HEK293 (cell line): ENCODE measurements at regions not wholly inside any gene's neighbourhood (a gene's known extent, or its start where the extent isn't known, plus 50 kb on each side); places are given as distances from the start of the nearest gene placed in this dataset.

Experiments
- CTCF ChIA-PET: fragments of 350-600 bp; formaldehyde crosslinking; extraction: SDS; loops from one replicate; lab custom pipeline; 2021; ENCODE audit warnings: antibody characterized with exemption; lab: Yijun Ruan, JAX
- POLR2A ChIA-PET: fragments of 300-600 bp; formaldehyde crosslinking; extraction: SDS; loops from one replicate; lab custom pipeline; 2020; ENCODE audit warnings: antibody characterized with exemption, inconsistent platforms; lab: Yijun Ruan, JAX
- H3K27ac ChIP-seq: fragments of 200-500 bp; sonication (Bioruptor generic); 2 replicates; pipeline ENCODE4 v1.5.1; 2014; ENCODE audit warnings: low read depth, low read length, control low read depth, inconsistent platforms; ENCODE audit errors: extremely low read depth
- H3K36me3 ChIP-seq, 2 experiments: fragments of 200-500 bp in 1 of 2; sonication (Bioruptor generic) in 1 of 2; 1 replicate in 1 of 2; 2 replicates in 1 of 2; pipeline ENCODE4 v1.5.1; 2014 to 2017; ENCODE audit warnings: inconsistent platforms in 2 of 2, low read length in 2 of 2; ENCODE audit not compliant: control insufficient read depth in 2 of 2, insufficient read depth in 1 of 2
- H3K4me1 ChIP-seq: fragments of 200-500 bp; sonication (Bioruptor generic); 2 replicates; pipeline ENCODE4 v1.5.1; 2014; ENCODE audit warnings: mild to moderate bottlenecking, low read length, inconsistent platforms; ENCODE audit not compliant: control insufficient read depth, insufficient read depth
- H3K4me3 ChIP-seq: 2 replicates; pipeline ENCODE4 v1.5.1; 2011; ENCODE audit warnings: low read depth, mild to moderate bottlenecking, control low read depth, low read length, moderate library complexity
- H3K9me3 ChIP-seq: fragments of 200-500 bp; sonication (Bioruptor generic); 2 replicates; pipeline ENCODE4 v1.5.1; 2014; ENCODE audit warnings: low read depth, low read length, inconsistent platforms; ENCODE audit not compliant: control insufficient read depth, insufficient read depth
- GFI1B ChIP-seq: fragments of 450-650 bp; formaldehyde crosslinking; IDR thresholded peaks from 2 replicates; pipeline ENCODE4 v1.5.1; 2016; ENCODE audit warnings: missing biosample characterization, missing genetic modification characterization
- GLI2 ChIP-seq: fragments of 450-650 bp; formaldehyde crosslinking; IDR thresholded peaks from 2 replicates; pipeline ENCODE4; 2017; ENCODE audit warnings: missing biosample characterization, missing genetic modification characterization, low read depth, borderline replicate concordance
- KLF16 ChIP-seq: fragments of 450-650 bp; formaldehyde crosslinking; IDR thresholded peaks from 2 replicates; pipeline ENCODE4 v1.5.1; 2017; ENCODE audit warnings: missing biosample characterization, missing genetic modification characterization
- MEIS1 ChIP-seq: sonication (generic); formaldehyde crosslinking; IDR thresholded peaks from 2 replicates; pipeline ENCODE4 v1.8.1; 2022; ENCODE audit warnings: missing genetic modification reagents, mild to moderate bottlenecking, borderline replicate concordance
- TCF7L2 ChIP-seq: IDR thresholded peaks from 2 replicates; pipeline ENCODE4 v1.6.1; 2011; ENCODE audit warnings: low read depth, mild to moderate bottlenecking, inconsistent platforms, low read length, moderate library complexity, borderline replicate concordance
- TRIM28 ChIP-seq: IDR thresholded peaks from 2 replicates; pipeline ENCODE4 v1.6.1; 2011; ENCODE audit warnings: low read length, control low read depth, borderline replicate concordance
- ZNF138 ChIP-seq: fragments of 450-650 bp; formaldehyde crosslinking; IDR thresholded peaks from 2 replicates; pipeline ENCODE4 v1.5.1; 2016; ENCODE audit warnings: missing biosample characterization, missing genetic modification characterization, borderline replicate concordance
- ZNF146 ChIP-seq: fragments of 450-650 bp; formaldehyde crosslinking; IDR thresholded peaks from 2 replicates; pipeline ENCODE4 v1.5.1; 2016; ENCODE audit warnings: missing biosample characterization, missing genetic modification characterization
- ZNF266 ChIP-seq: fragments of 450-650 bp; formaldehyde crosslinking; IDR thresholded peaks from 2 replicates; pipeline ENCODE4 v1.5.1; 2016; ENCODE audit warnings: missing biosample characterization, missing genetic modification characterization, low read depth
- ZNF747 ChIP-seq: fragments of 450-650 bp; formaldehyde crosslinking; IDR thresholded peaks from 2 replicates; pipeline ENCODE4 v1.5.1; 2016; ENCODE audit warnings: missing biosample characterization, missing genetic modification characterization
- ZNF76 ChIP-seq: fragments of 450-650 bp; formaldehyde crosslinking; IDR thresholded peaks from 2 replicates; pipeline ENCODE4; 2016; ENCODE audit warnings: low read depth, missing biosample characterization, missing genetic modification characterization, borderline replicate concordance
- ZSCAN30 ChIP-seq: fragments of 450-650 bp; IDR thresholded peaks from 2 replicates; pipeline ENCODE4 v1.5.1; 2018; ENCODE audit warnings: missing biosample characterization, mild to moderate bottlenecking, missing genetic modification characterization, moderate library complexity
- TF ChIP-seq, protein P1 (sequence below): fragments of 450-650 bp; formaldehyde crosslinking; IDR thresholded peaks from 2 replicates; pipeline ENCODE4 v1.5.1; 2016; ENCODE audit warnings: missing biosample characterization, missing genetic modification characterization
- TF ChIP-seq, protein P2 (sequence below): fragments of 450-650 bp; formaldehyde crosslinking; IDR thresholded peaks from 2 replicates; pipeline ENCODE4 v1.5.1; 2016; ENCODE audit warnings: missing biosample characterization, missing genetic modification characterization, borderline replicate concordance
- TF ChIP-seq, protein P3 (sequence below): fragments of 450-650 bp; formaldehyde crosslinking; IDR thresholded peaks from 2 replicates; pipeline ENCODE4 v1.5.1; 2016; ENCODE audit warnings: missing biosample characterization, missing genetic modification characterization
- TF ChIP-seq, protein P4 (sequence below): fragments of 450-650 bp; formaldehyde crosslinking; IDR thresholded peaks from 2 replicates; pipeline ENCODE4 v1.5.1; 2017; ENCODE audit warnings: missing biosample characterization, missing genetic modification characterization
- TF ChIP-seq, protein P5 (sequence below): fragments of 450-650 bp; formaldehyde crosslinking; IDR thresholded peaks from 2 replicates; pipeline ENCODE4 v1.5.1; 2017; ENCODE audit warnings: missing biosample characterization, missing genetic modification characterization

DNA sequence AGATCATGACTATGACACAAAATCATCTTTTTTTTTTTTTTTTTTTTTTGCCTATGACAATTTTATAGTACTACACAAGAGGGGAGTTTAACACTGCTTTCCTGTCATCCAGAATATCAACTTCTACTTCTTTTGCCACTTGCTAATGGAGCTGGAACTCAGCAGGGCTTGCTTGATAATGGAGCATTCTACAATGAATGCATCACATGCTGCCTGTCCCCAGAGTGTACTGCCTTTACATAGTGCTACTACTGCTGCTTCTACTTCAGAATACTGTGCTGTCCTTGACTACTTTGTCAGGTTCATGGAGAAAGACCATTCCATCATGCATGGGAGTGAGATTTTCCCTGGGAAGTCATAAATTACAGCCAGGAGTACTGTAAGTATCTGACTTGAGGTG, 338.6 kb upstream of the SEMA3A start (continued):
- TF ChIP-seq, protein P1, sequence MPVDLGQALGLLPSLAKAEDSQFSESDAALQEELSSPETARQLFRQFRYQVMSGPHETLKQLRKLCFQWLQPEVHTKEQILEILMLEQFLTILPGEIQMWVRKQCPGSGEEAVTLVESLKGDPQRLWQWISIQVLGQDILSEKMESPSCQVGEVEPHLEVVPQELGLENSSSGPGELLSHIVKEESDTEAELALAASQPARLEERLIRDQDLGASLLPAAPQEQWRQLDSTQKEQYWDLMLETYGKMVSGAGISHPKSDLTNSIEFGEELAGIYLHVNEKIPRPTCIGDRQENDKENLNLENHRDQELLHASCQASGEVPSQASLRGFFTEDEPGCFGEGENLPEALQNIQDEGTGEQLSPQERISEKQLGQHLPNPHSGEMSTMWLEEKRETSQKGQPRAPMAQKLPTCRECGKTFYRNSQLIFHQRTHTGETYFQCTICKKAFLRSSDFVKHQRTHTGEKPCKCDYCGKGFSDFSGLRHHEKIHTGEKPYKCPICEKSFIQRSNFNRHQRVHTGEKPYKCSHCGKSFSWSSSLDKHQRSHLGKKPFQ: no peak
- no peak for TF ChIP-seq GFI1B (tag by site-specific recombination)
- no peak for TF ChIP-seq KLF16 (tag by site-specific recombination)
- TF ChIP-seq ZNF266 (tag by site-specific recombination): no peak
- no peak for TF ChIP-seq ZNF146
- TF ChIP-seq MEIS1 (CRISPR knock-in tag): no peak
- no peak for TF ChIP-seq TRIM28

DNA sequence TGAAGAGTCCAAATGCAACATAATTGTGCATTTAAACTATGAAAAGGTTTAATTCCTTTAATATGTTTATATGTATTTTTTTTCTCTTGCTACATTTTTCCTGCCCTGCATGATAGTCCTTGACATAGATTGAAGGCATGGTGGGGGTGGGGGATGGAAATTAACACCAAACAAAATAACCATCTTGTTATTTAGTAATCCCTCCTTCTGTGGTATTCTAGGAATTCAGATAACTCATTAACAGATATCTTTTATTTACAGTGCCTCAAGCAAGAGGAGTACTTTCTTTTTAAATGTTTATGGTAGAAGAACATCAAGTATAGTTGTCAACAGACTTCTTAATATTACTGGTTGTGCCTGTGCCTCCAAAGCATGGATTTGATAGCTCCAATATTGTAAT, 337.6 kb upstream of the SEMA3A start:
- TF ChIP-seq, protein P2, sequence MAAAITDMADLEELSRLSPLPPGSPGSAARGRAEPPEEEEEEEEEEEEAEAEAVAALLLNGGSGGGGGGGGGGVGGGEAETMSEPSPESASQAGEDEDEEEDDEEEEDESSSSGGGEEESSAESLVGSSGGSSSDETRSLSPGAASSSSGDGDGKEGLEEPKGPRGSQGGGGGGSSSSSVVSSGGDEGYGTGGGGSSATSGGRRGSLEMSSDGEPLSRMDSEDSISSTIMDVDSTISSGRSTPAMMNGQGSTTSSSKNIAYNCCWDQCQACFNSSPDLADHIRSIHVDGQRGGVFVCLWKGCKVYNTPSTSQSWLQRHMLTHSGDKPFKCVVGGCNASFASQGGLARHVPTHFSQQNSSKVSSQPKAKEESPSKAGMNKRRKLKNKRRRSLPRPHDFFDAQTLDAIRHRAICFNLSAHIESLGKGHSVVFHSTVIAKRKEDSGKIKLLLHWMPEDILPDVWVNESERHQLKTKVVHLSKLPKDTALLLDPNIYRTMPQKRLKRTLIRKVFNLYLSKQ (tag by site-specific recombination): no peak
- TF ChIP-seq TCF7L2 (no peak), ZNF138 (tag by site-specific recombination) (no peak), ZNF747 (tag by site-specific recombination) (no peak), ZSCAN30 (tag by site-specific recombination) (no peak), ZNF76 (no peak), GLI2 (tag by site-specific recombination) (no peak)
- TF ChIP-seq, protein P3, sequence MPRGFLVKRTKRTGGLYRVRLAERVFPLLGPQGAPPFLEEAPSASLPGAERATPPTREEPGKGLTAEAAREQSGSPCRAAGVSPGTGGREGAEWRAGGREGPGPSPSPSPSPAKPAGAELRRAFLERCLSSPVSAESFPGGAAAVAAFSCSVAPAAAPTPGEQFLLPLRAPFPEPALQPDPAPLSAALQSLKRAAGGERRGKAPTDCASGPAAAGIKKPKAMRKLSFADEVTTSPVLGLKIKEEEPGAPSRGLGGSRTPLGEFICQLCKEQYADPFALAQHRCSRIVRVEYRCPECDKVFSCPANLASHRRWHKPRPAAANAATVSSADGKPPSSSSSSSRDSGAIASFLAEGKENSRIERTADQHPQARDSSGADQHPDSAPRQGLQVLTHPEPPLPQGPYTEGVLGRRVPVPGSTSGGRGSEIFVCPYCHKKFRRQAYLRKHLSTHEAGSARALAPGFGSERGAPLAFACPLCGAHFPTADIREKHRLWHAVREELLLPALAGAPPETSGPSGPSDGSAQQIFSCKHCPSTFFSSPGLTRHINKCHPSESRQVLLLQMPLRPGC (tag by site-specific recombination): no peak
- TF ChIP-seq, protein P4, sequence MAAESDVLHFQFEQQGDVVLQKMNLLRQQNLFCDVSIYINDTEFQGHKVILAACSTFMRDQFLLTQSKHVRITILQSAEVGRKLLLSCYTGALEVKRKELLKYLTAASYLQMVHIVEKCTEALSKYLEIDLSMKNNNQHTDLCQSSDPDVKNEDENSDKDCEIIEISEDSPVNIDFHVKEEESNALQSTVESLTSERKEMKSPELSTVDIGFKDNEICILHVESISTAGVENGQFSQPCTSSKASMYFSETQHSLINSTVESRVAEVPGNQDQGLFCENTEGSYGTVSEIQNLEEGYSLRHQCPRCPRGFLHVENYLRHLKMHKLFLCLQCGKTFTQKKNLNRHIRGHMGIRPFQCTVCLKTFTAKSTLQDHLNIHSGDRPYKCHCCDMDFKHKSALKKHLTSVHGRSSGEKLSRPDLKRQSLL (tag by site-specific recombination): no peak
- TF ChIP-seq, protein P5, sequence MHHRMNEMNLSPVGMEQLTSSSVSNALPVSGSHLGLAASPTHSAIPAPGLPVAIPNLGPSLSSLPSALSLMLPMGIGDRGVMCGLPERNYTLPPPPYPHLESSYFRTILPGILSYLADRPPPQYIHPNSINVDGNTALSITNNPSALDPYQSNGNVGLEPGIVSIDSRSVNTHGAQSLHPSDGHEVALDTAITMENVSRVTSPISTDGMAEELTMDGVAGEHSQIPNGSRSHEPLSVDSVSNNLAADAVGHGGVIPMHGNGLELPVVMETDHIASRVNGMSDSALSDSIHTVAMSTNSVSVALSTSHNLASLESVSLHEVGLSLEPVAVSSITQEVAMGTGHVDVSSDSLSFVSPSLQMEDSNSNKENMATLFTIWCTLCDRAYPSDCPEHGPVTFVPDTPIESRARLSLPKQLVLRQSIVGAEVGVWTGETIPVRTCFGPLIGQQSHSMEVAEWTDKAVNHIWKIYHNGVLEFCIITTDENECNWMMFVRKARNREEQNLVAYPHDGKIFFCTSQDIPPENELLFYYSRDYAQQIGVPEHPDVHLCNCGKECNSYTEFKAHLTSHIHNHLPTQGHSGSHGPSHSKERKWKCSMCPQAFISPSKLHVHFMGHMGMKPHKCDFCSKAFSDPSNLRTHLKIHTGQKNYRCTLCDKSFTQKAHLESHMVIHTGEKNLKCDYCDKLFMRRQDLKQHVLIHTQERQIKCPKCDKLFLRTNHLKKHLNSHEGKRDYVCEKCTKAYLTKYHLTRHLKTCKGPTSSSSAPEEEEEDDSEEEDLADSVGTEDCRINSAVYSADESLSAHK (tag by site-specific recombination): no peak
- Histone ChIP-seq H3K36me3 (no peaks in the 10 kb centered on the region), H3K27ac (no peak overlapping the region), H3K9me3 (no peaks in the 10 kb centered on the region), H3K4me1 (peaks cover 5% of the 10 kb centered on the region; the same call in 1 of the 2 replicates), H3K4me3 (no peak overlapping the region)
- ChIA-PET CTCF (interaction anchor here (0.6 kb wide), 1 partner anchor 295 kb away, joined by 4 read pairs; no protein-coding TSS in a partner anchor), POLR2A (no interaction called here)
